Spinal cord (tissue), 9 donors: ENCODE measurements at regions not wholly inside any gene's neighbourhood (a gene's known extent, or its start where the extent isn't known, plus 50 kb on each side); places are given as distances from the start of the nearest gene placed in this dataset.
"Not testable (repeated sequence)": the region's sequence is repeated elsewhere in the genome, so short reads cannot be mapped to it uniquely, and the experiment has no call there.

Experiments used
- DNase-seq, 6 donors: peaks; one replicate each; pipeline versions ENCODE4 v3.0.0 to v3.0.0-alpha.2; 2013 to 2015; ENCODE audit warnings: low spot score in 6 of 6, low read depth in 4 of 6
- H3K27ac ChIP-seq: one replicate; pipeline ENCODE4 v1.5.1; 2013; ENCODE audit warnings: low read depth, low read length, control low read depth
- H3K27me3 ChIP-seq: one replicate; pipeline ENCODE4 v1.6.1; 2013; ENCODE audit warnings: low read length; ENCODE audit not compliant: control insufficient read depth, insufficient read depth
- H3K36me3 ChIP-seq: one replicate; pipeline ENCODE4 v1.6.1; 2013; ENCODE audit warnings: low read length; ENCODE audit not compliant: control insufficient read depth, insufficient read depth
- H3K4me1 ChIP-seq: one replicate; pipeline ENCODE4 v1.6.1; 2013; ENCODE audit warnings: low read length; ENCODE audit not compliant: control insufficient read depth, insufficient read depth
- H3K4me3 ChIP-seq: one replicate; pipeline ENCODE4 v1.5.1; 2013; ENCODE audit warnings: low read depth, low read length, control low read depth
- H3K9me3 ChIP-seq: one replicate; pipeline ENCODE4 v1.6.1; 2013; ENCODE audit warnings: low read length; ENCODE audit not compliant: control insufficient read depth, insufficient read depth
- WGBS: methylation state at CpG from one replicate; pipeline ENCODE4 v1.1.5; 2013; ENCODE audit warnings: missing lambda C conversion rate; ENCODE audit not compliant: insufficient coverage; 5-methylcytosine and 5-hydroxymethylcytosine counted together
- donor health status: healthy.

- DNase-seq, H3K4me1 ChIP-seq: not testable (repeated sequence)
These were observed 321.7 kb downstream of the ZNF674 start for GRCh38 chrX:46223499-46223898.

GRCh38 chrX:46220822-46221221 lies 324.4 kb downstream of the ZNF674 start:
- DNase-seq = no peak
- Histone ChIP-seq H3K4me3 (no peak overlapping the region), H3K27me3 (no peaks in the 10 kb centered on the region), H3K36me3 (no peaks in the 10 kb centered on the region), H3K4me1 (no peaks in the 10 kb centered on the region), H3K9me3 (no peaks in the 10 kb centered on the region), H3K27ac (no peak overlapping the region)
- no CpG with 5 or more reads among the region's 3 CpGs for WGBS

More at GRCh38 chrX:46223499-46223898, 321.7 kb downstream of the ZNF674 start:
- not testable (repeated sequence) for H3K4me3 ChIP-seq, H3K27me3 ChIP-seq, H3K36me3 ChIP-seq, H3K9me3 ChIP-seq, H3K27ac ChIP-seq

- Histone ChIP-seq H3K36me3 (no peaks in the 10 kb centered on the region), H3K9me3 (no peaks in the 10 kb centered on the region), H3K4me1 (no peaks in the 10 kb centered on the region), H3K4me3 (no peak overlapping the region), H3K27ac (no peak overlapping the region), H3K27me3 (no peaks in the 10 kb centered on the region)
- DNase-seq = no peak
- 56% methylated on average over 1 of the region's 1 CpG for WGBS
These were observed 326.8 kb downstream of the ZNF674 start for GRCh38 chrX:46218373-46218772.

GRCh38 chrX:46216406-46216805 lies 328.8 kb downstream of the ZNF674 start:
- H3K27ac ChIP-seq = no peak overlapping the region
- H3K27me3 ChIP-seq = no peaks in the 10 kb centered on the region
- DNase-seq = no peak
- no peaks in the 10 kb centered on the region for H3K4me1 ChIP-seq
- H3K4me3 ChIP-seq = no peak overlapping the region
- no peaks in the 10 kb centered on the region for H3K9me3 ChIP-seq
- H3K36me3 ChIP-seq = no peaks in the 10 kb centered on the region
- no CpG with 5 or more reads among the region's 2 CpGs for WGBS

GRCh38 chrX:46211079-46211478 lies 334.1 kb downstream of the ZNF674 start:
- Histone ChIP-seq H3K27me3 (no peaks in the 10 kb centered on the region), H3K36me3 (no peaks in the 10 kb centered on the region), H3K9me3 (no peaks in the 10 kb centered on the region), H3K27ac (no peak overlapping the region), H3K4me3 (no peak overlapping the region), H3K4me1 (no peaks in the 10 kb centered on the region)
- no peak for DNase-seq
- no CpG with 5 or more reads among the region's 4 CpGs for WGBS

GRCh38 chrX:46209768-46210167 lies 335.5 kb downstream of the ZNF674 start:
- Histone ChIP-seq H3K4me1 (no peaks in the 10 kb centered on the region), H3K4me3 (no peak overlapping the region), H3K27me3 (no peaks in the 10 kb centered on the region), H3K9me3 (no peaks in the 10 kb centered on the region), H3K36me3 (no peaks in the 10 kb centered on the region), H3K27ac (no peak overlapping the region)
- no CpG with 5 or more reads among the region's 4 CpGs for WGBS
- DNase-seq = no peak

- Histone ChIP-seq H3K4me1 (no peaks in the 10 kb centered on the region), H3K27ac (no peak overlapping the region), H3K36me3 (no peaks in the 10 kb centered on the region), H3K4me3 (no peak overlapping the region), H3K9me3 (no peaks in the 10 kb centered on the region), H3K27me3 (no peaks in the 10 kb centered on the region)
- no peak for DNase-seq
These were observed 336.2 kb downstream of the ZNF674 start for GRCh38 chrX:46209037-46209436.

- no peaks in the 10 kb centered on the region for H3K36me3 ChIP-seq
- H3K27me3 ChIP-seq = no peaks in the 10 kb centered on the region
- no CpG with 5 or more reads among the region's 2 CpGs for WGBS
- no peak overlapping the region for H3K27ac ChIP-seq
- no peaks in the 10 kb centered on the region for H3K4me1 ChIP-seq
- H3K9me3 ChIP-seq = no peaks in the 10 kb centered on the region
- no peak for DNase-seq
- H3K4me3 ChIP-seq = no peak overlapping the region
These were observed 336.9 kb downstream of the ZNF674 start for GRCh38 chrX:46208225-46208854.

- H3K36me3 ChIP-seq = no peaks in the 10 kb centered on the region
- no peak overlapping the region for H3K4me3 ChIP-seq
- H3K9me3 ChIP-seq = no peaks in the 10 kb centered on the region
- no peak overlapping the region for H3K27ac ChIP-seq
- no peaks in the 10 kb centered on the region for H3K27me3 ChIP-seq
- DNase-seq = no peak
- no CpG with 5 or more reads among the region's 1 CpG for WGBS
- H3K4me1 ChIP-seq = no peaks in the 10 kb centered on the region
These were observed 340.3 kb downstream of the ZNF674 start for GRCh38 chrX:46204721-46205422.
